ENCODE measurements at regions not wholly inside any gene's neighbourhood (a gene's known extent, or its start where the extent isn't known, plus 50 kb on each side); places are given as distances from the start of the nearest gene placed in this dataset.

- no peaks in the 10 kb centered on the region for H3K27me3 ChIP-seq
- no peaks in the 10 kb centered on the region for H3K36me3 ChIP-seq
Observed at GRCh38 chr7:86956567-86956966, 102.9 kb downstream of the ELAPOR2 start.

DNA sequence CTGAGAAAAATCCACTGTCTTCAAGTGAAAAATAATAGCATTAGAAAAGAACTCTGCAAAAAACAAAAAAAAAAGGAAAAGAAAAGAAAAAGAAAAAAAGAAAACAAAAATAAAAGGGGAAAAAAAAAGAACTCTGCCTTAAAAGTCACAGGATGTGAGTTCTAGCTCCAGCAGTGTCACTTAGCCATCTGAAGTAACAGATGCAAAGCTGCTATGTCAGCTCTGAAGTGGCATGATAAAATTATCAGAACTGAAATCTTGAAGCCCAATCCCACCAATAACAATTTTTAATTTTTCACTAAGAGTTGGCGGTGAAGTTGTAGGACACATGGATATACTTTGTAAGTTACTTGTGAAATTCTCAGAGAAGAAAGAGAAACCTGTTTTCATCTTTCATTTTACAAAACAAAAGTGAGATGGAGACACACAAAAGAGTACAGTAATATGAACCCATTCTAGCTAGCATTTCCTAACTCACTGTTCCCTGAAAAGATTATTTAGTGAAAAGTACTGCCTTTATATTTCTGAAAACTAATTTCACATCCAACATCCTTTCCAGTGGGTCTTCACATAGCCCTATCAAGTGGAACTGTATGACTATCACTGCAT is 103.5 kb downstream of the ELAPOR2 start:
- intact Hi-C loops (cut with DNase I; ENCODE audit: low total_unique reads), result no loop called here
- no peak for DNase-seq
- Histone ChIP-seq H3K9me3 (no peaks in the 10 kb centered on the region), H3K36me3 (no peaks in the 10 kb centered on the region), H3K27me3 (no peaks in the 10 kb centered on the region), H3K4me3 (no peak overlapping the region), H3K4me1 (no peaks in the 10 kb centered on the region), H3K27ac (no peak overlapping the region)
- no peak for TF ChIP-seq CTCF (IDR thresholded peaks at IDR 0.05)
- no peak for TF ChIP-seq POLR2A (IDR thresholded peaks at IDR 0.05)

More at GRCh38 chr7:86956567-86956966, 102.9 kb downstream of the ELAPOR2 start:
- H3K9me3 ChIP-seq, result no peaks in the 10 kb centered on the region
- DNase-seq, result no peak
- TF ChIP-seq POLR2A (IDR thresholded peaks at IDR 0.05) (no peak), CTCF (IDR thresholded peaks at IDR 0.05) (no peak)
- H3K4me3 ChIP-seq, result no peak overlapping the region
- no peak overlapping the region for H3K27ac ChIP-seq
- H3K4me1 ChIP-seq, result no peaks in the 10 kb centered on the region
- intact Hi-C loops (cut with DNase I; ENCODE audit: low total_unique reads), result no loop called here

- intact Hi-C loops (cut with DNase I; ENCODE audit: low total_unique reads), result no loop called here
- H3K36me3 ChIP-seq, result no peaks in the 10 kb centered on the region
Observed at GRCh38 chr7:86954971-86955370, 104.5 kb downstream of the ELAPOR2 start.

GRCh38 chr7:86953653-86954336 is 105.7 kb downstream of the ELAPOR2 start:
- Histone ChIP-seq H3K4me3 (no peak overlapping the region), H3K9me3 (no peaks in the 10 kb centered on the region), H3K27me3 (no peaks in the 10 kb centered on the region), H3K36me3 (no peaks in the 10 kb centered on the region), H3K4me1 (no peaks in the 10 kb centered on the region), H3K27ac (no peak overlapping the region)
- DNase-seq, result no peak
- no peak for TF ChIP-seq CTCF (IDR thresholded peaks at IDR 0.05)
- intact Hi-C loops (cut with DNase I; ENCODE audit: low total_unique reads), result no loop called here

More at GRCh38 chr7:86954971-86955370, 104.5 kb downstream of the ELAPOR2 start:
- TF ChIP-seq POLR2A (IDR thresholded peaks at IDR 0.05), result no peak
- TF ChIP-seq CTCF (IDR thresholded peaks at IDR 0.05), result no peak
- Histone ChIP-seq H3K4me1 (no peaks in the 10 kb centered on the region), H3K27me3 (no peaks in the 10 kb centered on the region), H3K9me3 (no peaks in the 10 kb centered on the region), H3K27ac (no peak overlapping the region), H3K4me3 (no peak overlapping the region)
- no peak for DNase-seq

- intact Hi-C loops (cut with DNase I; ENCODE audit: low total_unique reads), result no loop called here
- no peak for DNase-seq
- H3K9me3 ChIP-seq, result no peaks in the 10 kb centered on the region
- no peaks in the 10 kb centered on the region for H3K36me3 ChIP-seq
- H3K27ac ChIP-seq, result no peak overlapping the region
- no peak overlapping the region for H3K4me3 ChIP-seq
- TF ChIP-seq POLR2A (IDR thresholded peaks at IDR 0.05) (no peak), CTCF (IDR thresholded peaks at IDR 0.05) (no peak)
- H3K4me1 ChIP-seq, result no peaks in the 10 kb centered on the region
- no peaks in the 10 kb centered on the region for H3K27me3 ChIP-seq
Observed at GRCh38 chr7:86953219-86953618, 106.2 kb downstream of the ELAPOR2 start.
